GM19455 (cell line): ENCODE measurements at regions not wholly inside any gene's neighbourhood (a gene's known extent, or its start where the extent isn't known, plus 50 kb on each side); places are given as distances from the start of the nearest gene placed in this dataset.

Experiments used
- ATAC-seq: cut with Tn5 transposase; IDR thresholded peaks from one replicate; pipeline ENCODE4 v1.9.1; 2021; ENCODE audit not compliant: unreplicated experiment

DNA sequence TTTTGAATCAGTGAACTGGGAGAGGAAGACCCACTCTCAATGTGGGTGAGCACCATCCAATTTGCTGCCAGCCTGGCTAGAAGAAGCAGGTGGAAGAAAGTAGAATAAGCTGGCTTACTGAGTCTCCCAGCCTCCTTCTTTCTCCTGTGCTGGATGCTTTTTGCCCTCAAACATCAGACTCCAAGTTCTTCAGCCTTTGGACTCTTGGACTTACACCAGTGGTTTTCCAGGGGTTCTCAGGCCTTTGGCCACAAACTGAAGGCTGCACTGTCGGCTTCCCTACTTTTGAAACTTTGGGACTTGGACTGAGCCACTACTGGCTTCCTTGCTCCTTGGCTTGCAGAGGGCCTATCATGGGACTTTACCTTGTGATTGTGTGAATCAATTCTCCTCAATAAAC is 804.2 kb upstream of the SLITRK1 start:
- ATAC-seq, result no peak

DNA sequence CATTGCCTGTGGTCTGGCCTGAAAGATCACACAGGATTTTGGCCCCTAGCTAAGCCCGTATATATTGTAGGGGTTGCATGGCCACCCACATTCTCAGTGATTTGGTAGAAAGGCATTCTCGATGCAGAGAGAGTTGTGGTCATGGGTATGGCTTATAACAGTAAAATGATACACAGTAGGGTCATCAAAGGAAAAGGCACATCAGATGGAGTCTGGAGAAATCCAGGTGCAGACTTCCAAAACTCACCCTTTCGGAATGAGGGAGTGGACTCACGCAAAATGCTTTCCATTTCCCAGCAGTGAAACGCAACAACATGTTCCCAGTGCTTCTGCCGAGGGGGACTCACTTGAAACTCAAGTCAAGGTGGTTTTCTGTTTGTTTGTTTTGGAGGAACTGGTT is 802.5 kb upstream of the SLITRK1 start:
- no peak for ATAC-seq

DNA sequence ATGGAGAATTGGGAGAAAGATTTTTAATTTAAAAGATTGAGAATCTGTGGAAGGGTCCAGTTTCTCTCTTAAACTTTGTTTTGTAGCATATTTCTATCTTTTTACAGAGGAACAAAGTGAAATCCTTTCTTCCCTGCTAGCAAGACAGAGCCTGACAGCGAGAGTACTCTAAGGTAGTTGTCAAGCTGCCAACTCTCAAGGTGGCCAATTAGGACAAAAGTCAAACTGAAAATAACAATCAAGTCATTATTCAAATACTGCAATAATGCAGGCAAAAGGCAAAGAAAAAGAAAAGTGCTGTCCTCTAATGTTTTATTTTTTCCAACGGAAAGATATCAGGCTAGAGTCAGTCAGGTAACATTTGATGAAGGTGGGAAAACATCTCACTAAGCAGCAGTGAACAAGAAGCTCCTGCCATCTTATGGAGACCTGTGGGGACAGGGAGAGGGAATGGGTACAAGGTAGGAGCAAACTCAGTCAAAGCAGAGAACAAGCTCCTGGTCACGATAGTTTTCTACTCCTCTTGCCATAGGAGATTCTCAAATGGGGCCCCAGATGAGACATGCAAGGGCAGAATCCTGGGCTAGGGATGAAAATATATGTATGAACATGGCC is 801.9 kb upstream of the SLITRK1 start:
- ATAC-seq, result no peak

DNA sequence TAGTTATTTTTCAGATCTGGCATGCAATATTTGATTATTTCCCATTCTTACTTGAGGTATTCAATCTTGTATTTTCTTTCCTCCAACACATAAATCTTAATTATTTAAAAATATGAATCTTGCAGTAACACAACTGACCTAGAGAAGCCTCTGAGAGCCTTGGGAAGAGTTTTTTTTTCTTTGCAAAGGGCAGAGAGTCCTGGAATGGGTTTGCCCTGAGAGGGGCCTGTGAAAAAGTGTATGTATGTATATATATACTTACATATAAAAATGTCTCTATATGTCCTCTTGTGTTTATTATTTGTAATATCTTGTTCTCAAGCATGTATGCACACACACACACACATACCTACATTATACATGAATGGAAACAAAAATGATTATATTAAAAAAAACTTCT is 801.2 kb upstream of the SLITRK1 start:
- no peak for ATAC-seq

DNA sequence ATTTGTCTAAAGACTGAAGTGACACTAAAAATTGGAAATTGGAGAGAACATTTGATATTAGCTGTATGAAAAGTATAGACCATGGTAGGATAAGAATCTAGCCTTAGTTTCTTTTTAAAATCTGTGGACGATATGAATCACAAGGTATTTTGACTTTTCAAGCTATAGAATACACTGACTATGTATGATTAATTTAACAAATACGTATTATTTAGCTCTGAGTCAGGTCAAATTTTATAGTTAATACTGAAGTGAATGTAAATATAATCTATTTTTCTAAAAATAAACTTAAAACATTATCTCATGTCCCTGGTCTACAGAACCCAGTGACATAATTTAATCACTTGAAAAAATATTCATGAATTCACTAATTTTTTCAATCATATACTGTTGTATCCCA is 795.6 kb upstream of the SLITRK1 start:
- no peak for ATAC-seq

DNA sequence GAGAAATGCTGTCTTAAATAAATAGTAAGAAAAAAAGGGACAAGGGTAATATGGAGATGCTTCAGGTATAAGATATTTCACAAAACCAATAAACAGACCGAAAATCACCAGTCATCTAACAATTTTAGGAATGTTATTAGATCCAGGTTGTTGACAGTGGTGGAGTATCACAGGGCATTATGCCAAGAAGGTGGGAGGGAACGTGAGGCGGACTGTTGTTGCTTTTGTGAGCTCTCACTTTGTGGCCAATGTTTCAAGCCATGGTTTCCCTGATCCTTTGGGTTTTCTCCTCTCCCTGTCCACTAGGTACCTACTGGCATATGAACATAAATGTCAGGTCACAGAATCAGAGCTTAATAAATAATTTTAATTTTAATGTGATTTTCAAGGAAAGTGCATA is 790.3 kb upstream of the SLITRK1 start:
- no peak for ATAC-seq

DNA sequence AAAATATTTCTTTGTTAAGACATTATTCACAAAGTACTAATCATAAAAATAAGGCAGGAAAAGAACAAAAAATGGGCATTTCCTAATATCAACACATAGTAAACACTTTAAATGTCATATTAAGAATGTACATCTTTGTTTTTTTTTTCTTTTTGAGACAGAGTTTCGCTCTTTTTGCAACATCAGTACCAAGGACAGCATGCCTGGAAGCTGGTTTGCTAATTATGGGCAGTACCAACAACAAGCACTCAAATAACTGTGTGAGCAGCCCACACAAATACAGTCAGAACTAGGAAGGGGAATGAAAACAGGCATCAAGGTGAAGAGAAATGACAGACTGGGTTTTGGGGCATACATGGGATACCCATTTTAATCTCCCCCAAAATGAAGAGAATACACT is 788.0 kb upstream of the SLITRK1 start:
- no peak for ATAC-seq

DNA sequence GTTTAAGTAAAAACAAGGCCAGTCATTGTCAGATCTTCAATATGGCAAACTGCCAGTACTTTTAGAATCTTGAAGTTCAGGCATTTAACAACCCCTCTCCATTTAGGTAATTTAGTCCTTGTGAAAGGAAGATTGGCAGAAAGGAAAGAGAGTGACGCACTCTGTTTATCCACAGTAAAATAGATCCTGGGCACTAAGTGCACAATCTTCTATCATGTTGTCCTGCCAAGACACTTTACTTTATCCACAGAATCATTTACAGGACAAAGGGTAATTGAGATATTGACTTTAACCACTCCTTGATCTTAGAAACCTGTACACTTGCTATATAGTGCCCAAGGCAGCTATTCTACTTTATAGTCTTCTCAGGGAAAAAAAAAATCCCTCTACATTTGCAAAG is 786.4 kb upstream of the SLITRK1 start:
- no peak for ATAC-seq

DNA sequence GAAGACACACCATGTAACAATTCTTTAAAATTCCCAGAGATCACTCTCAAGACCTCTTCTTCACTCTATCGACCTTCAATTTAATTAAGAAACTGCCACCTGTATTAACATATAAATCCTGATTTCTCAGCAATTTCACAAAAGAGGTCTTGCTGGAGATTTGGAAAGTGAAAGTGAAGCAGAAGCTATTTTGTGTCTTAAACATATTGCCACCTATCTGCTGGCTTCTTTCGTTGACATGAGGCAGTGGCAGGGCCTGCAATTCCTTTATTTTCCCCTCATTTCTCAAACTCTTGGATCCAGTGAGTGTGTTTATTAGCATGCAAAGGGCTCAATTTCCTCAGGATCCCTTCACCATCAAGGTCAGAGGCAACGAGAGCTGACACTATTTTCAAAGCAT is 780.2 kb upstream of the SLITRK1 start:
- ATAC-seq, result no peak

DNA sequence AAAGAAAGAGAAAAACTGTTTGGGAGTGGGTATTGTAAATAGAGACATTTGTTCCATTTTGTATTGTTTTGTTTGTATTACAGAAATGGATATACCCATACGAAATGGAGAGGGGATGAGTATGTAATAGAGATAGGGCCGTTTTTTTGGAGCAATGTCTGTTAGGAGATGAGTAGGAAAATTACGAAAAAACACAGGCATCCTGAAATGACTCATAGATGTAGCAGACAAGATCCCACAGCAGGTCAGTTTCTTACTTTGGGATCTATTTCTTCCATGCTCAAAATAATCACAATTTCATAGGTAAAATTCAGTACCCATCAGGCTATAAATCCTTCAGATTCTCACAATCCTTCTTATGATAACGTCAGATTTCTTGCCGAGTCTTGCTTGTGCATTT is 779.4 kb upstream of the SLITRK1 start:
- no peak for ATAC-seq

DNA sequence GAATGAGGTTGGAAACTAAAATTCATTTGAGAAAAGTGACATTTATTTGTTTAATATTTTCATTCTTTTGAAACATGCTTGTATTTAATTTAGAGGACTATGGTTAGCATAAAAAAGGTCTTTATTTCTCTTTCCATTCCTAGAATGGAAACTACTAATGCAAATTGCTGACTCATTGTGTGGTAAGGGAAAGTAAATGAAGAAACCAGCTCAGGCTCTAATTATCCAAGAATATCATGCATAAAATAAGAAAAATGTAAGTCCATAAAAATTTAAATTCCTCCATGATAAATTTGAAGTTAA is 777.0 kb upstream of the SLITRK1 start:
- ATAC-seq, result no peak

DNA sequence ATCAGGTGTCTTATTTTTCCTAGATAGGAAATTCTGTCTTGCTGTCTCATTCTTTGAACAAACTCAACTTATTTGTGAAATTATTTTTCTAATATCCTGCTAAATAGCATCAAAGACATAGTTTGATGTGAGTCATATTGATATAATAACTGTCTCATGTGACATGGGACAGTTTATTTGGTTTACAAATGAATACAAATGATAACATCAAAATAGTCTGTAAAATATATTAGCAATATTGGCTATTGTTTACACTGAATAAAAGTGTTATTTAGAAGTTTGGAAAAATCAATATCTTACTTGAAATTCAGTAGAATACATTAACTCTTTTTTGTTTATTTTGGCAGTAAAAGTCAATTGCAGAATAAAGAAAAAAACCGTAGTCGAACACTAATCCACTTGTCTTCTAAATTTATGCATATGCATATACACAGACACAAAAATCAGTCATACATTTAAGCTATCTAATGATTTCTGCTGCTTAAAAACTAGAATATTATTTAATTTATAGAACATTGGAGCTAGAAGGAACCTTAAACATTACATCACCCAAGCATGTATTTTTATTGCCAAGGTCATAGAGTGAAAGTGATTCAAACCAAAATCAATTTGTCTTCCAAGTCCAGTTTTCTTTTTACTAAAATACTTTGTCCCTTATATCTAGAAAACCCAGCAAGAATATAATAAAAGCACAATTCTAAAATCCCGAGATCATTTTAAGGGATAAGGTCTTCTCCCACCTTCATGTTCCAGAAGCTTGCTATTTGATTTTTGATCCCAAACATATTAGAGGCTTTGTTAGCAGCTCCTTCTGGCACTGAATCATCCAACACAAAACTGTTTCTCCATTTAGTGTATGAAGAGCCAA is 776.5 kb upstream of the SLITRK1 start:
- ATAC-seq, result no peak

DNA sequence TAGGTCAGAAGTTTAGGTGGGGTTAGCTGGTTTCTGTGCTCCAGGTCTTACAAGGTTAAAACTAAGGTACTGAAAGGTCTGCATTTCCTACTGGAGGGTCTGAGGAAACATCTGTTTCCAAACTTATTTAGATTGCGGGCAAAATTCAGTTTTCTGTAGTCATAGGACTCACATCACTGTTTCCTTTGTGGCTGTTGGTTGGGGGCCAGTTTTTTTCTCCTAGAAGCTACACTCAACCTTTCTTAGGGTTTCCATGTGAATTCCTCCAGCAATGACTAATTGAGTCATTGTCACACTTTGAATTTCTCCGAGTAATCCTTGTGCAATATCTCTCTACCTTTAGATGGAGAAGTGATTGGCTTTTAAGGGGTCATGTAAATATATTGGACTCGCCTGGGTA is 773.4 kb upstream of the SLITRK1 start:
- ATAC-seq, result no peak

DNA sequence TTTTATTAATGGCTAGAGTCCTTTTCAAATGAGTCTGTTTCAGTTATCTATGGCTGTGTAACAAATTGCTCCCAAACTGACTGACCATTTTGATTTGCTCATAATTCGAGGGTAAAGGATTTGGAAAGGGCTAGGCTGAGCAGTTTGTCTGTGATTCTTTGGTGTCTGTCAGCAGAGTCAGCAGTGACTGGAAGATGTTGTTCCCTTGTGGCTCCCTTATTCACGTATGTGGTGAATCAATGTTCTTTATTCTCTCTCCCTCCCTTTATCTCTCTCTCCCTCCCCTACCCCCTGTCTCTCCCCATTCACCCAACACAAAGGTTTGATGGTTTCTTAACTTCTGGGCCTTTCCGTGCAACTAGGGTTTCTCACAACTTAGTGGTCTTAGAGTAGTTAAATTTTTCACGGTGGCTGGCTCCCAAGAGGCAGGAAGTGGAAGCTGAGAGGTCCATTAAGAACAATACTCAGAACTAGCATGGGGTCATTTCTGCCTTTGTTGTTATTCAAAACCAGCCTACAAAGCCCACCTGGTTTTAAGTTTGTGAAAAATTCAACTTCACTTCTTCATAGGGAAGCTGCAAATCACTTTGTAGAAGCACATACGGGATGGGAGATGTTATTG is 772.5 kb upstream of the SLITRK1 start:
- no peak for ATAC-seq

DNA sequence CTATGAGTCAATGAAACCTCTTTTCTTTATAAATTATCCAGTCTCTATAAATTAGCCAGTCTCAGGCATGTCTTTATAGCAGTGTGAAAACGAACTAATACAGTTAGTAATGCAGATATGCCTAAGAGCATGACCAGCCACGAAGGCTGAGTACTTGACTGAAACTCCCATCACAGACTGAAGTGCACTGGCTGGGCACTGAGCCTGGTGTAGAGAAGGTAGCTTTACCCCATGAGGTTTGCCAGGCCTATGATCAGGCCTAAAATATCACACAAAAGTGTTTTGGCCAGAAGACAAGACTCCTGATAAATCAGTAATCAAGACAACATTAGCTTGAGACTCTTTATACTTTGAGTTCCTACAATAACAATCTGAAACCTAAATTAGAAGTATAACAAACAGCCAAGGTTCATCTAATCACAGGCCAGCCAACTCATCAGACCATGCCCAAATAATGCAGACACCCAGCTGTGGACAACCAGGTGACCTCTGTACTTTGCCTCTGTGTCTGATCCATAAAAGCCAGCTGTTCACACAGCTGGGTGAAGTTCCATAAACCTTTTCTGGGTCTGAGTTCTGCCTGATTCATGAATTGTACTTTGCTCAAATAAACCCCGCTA is 771.8 kb upstream of the SLITRK1 start:
- ATAC-seq, result no peak

DNA sequence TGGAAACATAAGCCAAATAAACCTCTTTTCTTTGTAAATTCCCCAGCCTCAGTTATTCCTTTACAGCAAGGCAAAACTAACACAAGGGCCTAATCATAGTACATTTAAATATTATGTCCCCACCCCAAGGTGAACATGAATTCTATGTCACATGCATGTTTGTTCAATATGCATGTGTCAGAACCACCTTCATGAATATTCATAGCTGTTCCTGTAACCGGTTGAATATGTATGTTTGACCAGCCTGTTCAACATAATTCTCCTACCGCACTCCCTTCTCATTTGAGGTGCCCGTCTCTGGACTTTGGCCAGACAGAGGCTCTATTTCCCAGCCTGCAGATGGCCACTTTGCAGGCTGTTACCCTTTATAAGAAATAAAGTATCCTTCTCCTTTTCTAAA is 769.4 kb upstream of the SLITRK1 start:
- no peak for ATAC-seq

DNA sequence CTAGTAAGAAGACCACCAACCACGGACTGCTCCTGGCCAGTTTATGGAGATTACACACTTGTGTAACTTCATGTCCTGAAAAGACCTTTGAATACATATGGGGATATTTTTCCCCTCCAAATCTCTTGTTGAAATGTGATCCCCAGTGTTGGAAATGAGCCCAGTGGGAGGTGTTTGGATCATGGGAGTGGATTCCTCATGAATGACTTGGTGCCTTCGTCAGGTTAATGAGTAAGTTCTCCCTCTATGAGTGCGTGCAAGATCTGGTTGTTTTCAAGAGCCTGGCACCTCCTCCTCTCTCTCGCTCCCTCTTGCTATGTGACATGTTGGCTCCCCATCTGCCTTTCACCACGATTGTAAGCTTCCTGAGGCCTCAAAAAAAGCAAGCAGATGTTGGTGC is 769.0 kb upstream of the SLITRK1 start:
- no peak for ATAC-seq

DNA sequence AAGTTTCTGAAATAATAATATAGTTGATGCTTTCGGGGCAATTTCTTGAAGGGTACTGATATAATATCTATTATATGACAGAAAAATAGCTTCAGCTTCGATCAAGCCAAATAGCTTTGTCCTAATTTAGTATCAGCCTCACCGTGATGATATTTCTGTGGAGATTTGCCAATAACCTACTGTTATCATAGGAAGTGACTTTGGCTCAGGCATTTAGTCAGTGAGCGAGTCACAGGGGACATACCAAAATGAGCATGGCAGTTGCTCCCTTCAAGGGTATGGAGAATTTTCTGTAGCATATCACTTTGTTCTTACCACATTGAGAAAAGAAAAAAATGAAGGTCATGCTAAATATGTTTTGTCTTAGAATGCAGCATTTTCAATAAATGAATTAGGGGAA is 767.6 kb upstream of the SLITRK1 start:
- ATAC-seq, result no peak

DNA sequence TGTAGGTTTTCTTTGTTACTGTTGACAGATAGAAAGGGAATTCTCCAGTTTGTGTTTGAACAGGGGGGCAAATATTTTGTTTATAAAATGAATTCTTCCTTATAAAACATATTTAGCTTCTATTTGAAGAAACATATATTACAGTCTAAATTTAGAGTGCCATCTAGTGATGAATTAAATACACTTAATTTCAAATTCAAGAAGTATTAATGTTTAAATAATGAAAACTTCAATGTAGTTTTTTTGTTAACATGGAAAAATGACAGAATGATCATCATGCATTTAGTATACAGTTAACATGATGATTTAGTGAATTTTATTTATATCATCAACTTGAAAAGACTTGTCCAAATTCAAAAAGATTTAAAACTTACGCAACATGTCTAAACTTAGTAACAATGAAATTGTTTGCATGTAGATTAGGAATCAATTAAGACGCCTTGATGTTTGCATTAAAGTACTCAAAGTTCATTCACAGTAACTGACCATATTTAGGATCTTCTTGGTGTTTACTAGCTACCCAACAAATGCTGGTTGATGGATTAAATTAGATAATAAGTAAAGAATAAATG is 765.9 kb upstream of the SLITRK1 start:
- no peak for ATAC-seq

DNA sequence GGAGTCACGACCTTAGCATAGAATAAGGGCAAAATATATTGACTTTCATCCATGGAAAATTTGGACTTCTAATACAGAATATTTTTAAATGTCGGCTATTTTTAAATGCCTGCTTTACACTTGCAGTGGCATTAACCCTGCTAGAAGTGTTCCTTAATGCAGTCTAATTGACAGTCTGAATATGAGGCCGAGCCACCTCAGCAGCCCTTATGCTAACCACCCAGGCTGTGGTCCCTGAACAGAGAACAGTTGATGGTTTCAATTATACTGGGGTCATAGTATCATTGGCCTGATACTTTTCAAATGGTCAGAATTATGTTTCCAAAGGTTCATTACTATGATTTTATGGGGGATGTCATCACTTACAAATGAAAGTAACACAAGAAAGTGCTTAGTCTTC is 764.7 kb upstream of the SLITRK1 start:
- no peak for ATAC-seq

DNA sequence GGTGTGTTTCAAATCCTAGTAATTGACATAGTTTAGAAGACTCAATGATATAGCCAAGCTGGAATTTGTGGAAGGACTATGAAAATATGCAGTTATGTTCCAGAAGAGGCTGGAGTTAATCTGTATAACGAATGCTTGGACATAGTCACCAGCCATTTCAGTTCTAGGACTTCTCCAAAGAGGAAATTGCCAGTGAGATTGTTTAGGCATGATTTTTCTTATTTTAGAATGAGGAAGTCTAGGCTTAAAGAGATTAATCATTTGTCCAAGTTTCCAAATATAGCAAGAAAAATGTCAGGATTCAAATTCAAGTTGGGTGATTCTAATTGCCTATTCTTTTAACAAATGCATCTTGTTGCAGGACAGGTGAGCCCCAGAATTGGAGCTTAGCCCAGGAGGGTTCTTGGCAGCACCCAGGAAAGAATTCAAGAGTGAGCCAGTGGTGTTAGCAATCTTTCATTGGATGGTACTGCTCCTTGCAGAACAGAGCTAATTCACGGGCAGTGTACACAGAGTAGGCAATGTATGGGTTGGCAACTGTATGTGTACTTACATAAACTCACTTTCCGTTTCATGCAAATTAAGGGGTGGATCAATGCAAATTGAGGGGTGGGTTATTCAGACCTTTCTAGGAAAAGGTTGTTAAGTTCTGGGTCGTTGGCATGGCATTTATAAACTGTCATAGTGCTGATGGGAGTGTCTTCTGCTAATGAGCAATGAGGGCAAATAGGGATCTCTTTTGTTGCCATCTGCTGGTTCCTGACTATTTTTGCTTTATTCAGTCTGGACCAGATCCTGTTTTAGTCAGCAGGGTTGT is 763.1 kb upstream of the SLITRK1 start:
- no peak for ATAC-seq
